HG02970 (cell line): ENCODE measurements at regions not wholly inside any gene's neighbourhood (a gene's known extent, or its start where the extent isn't known, plus 50 kb on each side); places are given as distances from the start of the nearest gene placed in this dataset.

Experiments used
- ATAC-seq: cut with Tn5 transposase; IDR thresholded peaks from one replicate; pipeline ENCODE4 v1.9.1; 2021; ENCODE audit warnings: mild to moderate bottlenecking, moderate library complexity, moderate number of reproducible peaks; ENCODE audit not compliant: unreplicated experiment, low FRiP score

- no peak for ATAC-seq
These were observed 95.9 kb upstream of the HDAC9 start for GRCh38 chr7:18399436-18400235.

GRCh38 chr7:18400275-18400674 lies 95.3 kb upstream of the HDAC9 start:
- no peak for ATAC-seq

DNA sequence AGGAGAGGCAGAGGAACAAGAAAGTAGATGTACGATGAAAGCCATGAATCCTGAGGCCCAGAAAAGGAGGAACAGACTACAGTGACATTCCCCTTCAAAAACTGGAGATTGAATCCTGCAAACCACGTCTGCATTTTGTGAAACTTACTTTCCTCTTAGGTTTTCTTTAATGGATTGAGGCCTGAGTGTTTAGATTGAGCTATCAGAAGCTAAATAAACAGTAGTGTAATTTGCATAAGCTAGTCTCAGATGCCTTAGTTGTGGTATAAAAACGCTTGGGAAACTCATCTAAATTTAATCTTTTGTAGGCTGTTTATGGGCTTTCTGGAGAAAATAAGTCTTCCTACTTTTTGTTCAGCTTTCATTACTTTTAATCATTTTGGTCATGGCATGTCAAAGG lies 94.8 kb upstream of the HDAC9 start:
- no peak for ATAC-seq

DNA sequence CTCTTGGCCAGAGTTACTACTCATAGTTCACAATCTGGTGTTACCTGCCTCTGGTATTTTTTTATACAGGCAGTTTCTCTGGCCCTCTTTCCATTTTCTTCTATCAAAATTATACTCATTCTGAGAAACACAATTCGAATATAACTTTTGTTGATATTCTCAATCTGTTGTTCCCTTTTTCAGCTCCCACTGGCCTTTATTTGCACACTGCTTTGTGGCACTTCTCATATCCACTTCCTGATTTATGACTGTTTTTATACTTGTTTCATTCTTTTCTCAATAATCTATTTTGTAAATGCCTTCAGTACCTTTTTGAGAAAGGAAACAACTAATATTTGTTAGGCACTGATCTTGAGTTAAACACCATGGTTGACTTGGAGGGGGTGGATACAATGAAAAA lies 93.8 kb upstream of the HDAC9 start:
- ATAC-seq = no peak

- no peak for ATAC-seq
These were observed 92.9 kb upstream of the HDAC9 start for GRCh38 chr7:18402488-18403183.

GRCh38 chr7:18405726-18406125 lies 89.8 kb upstream of the HDAC9 start:
- ATAC-seq = no peak

DNA sequence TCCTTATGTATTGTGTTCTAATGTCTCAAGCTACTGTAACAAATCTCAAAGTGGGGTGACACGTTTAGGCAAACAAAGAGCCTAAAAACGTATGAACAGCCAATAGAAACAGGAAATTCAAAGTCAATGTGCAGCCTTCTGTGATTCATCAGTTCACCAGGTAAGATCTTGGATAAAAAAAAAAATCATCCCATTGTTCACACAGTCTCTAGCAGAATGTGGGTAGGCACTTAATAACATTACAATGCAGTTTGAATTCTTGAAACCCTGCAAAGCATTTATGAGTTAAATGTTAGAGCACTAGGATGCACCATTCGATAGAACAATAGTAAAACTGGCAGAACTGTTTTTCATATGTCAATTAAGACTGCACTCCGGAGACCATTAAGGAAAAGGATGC lies 88.2 kb upstream of the HDAC9 start:
- no peak for ATAC-seq

- no peak for ATAC-seq
These were observed 87.1 kb upstream of the HDAC9 start for GRCh38 chr7:18408461-18408860.

- ATAC-seq = no peak
These were observed 86.7 kb upstream of the HDAC9 start for GRCh38 chr7:18408868-18409267.

GRCh38 chr7:18413447-18413846 lies 82.1 kb upstream of the HDAC9 start:
- no peak for ATAC-seq

DNA sequence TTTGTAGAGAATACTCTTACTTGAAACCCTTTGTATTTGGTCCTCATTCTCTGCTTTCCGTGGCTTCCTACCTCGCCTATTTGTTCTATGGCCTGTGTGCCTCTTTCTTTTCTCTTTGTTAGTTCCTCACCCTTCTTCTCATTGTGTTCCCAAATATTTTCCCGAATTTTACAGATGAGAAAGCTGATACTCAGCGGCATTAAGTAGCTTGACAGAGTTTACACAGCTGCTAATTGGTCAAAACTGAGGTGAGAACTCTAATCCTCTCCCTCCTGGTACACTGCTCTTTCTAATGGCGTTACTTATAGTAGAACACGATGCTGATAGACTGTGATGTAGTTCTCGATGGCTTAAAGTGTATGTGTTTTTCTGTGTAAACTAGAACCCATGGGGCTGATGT lies 80.7 kb upstream of the HDAC9 start:
- no peak for ATAC-seq

DNA sequence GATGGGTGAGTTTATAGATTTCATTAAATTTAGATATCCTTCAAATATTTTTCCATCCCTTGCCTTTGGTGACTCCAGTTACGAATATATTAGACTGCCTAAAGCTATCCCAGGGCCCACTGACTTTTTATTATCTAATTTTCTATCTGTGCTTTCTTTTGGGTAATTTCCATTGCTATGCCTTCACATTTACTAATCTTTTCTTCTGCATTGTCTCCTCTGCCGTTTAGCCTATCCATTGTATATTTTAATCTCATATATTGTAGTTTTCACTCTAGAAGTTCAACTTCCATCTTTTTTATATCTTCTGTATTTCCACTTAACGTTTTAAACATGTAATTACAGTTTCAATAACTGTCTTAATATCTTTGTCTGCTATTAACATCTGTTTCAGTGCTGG lies 78.6 kb upstream of the HDAC9 start:
- ATAC-seq = no peak

GRCh38 chr7:18419456-18419855 lies 76.1 kb upstream of the HDAC9 start:
- no peak for ATAC-seq

DNA sequence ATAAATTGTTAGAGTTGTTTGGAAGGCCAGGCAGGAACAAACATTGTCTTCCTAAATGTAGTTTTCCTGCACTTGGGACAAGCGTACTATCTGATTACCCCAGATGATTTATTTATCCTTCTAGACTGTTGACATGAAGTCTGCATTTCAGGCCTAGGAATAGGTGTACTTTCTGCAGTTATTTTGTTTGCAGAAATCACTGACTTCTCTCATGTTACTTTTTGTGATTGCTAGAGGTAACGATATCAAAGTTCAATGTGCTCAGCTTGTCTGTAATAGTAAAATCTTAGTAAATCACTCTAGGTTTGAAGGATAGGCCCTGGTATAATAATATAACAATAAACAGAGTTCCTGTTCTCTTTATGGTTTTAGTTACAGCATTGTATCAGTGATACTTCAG lies 75.4 kb upstream of the HDAC9 start:
- ATAC-seq = no peak

DNA sequence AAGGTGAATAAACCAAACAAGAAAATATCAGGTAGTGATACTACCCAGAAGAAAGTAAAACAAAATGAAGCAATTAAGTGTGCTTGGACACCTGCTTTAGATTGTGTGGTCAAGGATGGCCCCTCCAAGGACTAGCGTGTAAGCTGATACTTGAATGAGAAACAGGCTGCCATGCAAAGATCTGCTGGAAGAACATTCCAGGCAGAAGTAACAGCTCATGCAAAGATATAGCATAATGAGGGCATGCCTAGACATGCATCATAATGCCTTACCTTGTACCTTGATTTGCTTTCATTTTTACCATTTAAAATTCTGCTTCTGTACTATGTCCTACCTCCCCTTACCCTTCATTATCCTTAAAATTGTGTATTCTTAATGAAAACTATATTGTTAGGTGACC lies 74.8 kb upstream of the HDAC9 start:
- ATAC-seq = no peak

DNA sequence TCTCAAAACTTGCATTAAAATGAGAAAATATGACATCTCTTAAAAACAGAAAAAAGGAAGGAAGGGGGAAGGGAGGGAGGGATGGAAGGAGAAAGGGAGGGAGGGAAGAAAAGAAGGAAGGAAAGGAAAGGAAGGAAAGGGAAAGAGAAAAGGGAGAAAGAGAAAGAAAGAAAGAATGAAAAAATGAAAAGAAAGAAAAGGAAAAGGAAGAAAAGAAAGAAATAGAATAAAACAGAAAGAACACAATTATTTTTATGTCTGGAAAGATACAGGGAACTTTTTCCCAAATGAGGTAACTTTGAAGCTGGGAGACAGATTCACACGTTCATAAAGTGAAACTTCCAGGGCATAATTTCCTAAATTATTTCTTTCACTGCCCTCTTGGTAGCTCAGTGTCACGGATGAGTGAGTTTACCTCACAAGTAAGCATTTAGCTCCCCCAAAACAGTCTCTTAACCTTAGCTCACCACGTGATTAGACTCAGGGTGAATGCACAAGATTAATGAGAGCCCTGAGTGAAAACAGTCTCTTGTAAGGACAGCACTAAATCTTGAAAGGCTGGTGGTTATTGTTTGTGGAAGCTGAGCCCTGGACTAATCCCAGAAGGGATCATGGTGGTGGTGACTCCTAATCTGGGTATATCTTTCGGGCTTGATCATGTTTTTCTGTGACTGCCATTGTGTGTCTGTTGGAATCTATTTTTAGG lies 74.1 kb upstream of the HDAC9 start:
- ATAC-seq = no peak

- no peak for ATAC-seq
These were observed 70.3 kb upstream of the HDAC9 start for GRCh38 chr7:18425227-18425626.

- no peak for ATAC-seq
These were observed 69.6 kb upstream of the HDAC9 start for GRCh38 chr7:18425838-18426445.

DNA sequence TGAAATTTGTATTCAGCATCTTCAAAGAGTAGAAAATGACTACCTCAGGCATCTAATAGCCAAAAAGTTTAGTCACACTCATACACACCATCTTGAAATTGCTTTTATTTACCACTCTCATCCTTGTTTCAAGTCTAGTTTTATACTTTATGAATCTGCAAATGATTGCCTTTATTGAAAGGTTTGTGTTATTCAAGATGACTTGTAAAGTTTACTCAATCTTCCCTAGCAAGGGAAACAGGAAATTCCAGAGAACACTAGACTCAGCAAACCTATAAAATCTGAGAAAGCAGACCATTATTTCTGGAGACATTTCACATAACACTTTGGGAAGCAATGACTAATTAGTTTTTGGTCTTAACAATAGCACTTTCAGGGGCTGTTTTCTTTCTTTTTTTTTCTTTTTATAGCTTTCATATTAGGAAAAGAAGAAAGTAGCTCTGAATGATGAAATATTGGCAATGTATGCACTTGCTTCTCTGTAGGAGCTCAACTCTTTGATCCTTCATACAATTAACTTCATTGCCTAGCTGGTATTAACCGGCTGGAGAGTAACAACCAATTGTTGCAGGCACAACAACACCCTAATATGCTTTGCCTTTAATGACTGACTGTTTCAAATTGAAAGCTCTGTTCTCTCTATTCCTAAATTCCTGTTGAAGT lies 68.9 kb upstream of the HDAC9 start:
- no peak for ATAC-seq

DNA sequence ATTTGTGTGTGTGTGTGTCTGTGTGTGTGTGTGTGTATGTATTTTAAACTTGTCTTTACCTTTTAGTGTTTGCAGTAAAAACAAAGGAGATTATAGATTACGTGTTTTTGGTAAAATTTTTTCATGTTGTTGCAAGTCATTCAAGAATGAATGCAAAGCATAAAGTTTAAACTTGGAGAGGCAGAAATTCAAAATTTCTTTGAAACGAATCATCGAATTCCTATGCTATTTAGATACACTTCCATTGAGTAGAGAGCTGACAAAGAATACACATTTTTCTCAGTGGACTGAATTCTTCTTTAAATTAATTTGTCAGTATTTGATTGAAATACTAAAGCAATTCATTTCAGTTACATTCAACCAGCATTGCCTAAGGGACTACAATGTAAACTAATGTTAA lies 66.0 kb upstream of the HDAC9 start:
- ATAC-seq = no peak

- no peak for ATAC-seq
These were observed 64.7 kb upstream of the HDAC9 start for GRCh38 chr7:18430810-18431209.
